Keratinocyte (primary cell): ENCODE measurements at regions not wholly inside any gene's neighbourhood (a gene's known extent, or its start where the extent isn't known, plus 50 kb on each side); places are given as distances from the start of the nearest gene placed in this dataset.

Experiments
- DNase-seq: peaks from one replicate; pipeline ENCODE4 v3.0.0-alpha.2; 2011; ENCODE audit warnings: low read depth, missing footprints, low spot score
- FAIRE-seq: peaks from 2 replicates; lab custom pipeline; 2011; peaks lifted over from hg19 to GRCh38; lab: Jason Lieb, UNC
- H2AFZ ChIP-seq: 2 replicates; pipeline ENCODE4 v1.6.0; 2012; ENCODE audit warnings: low read length, control low read depth, inconsistent platforms; ENCODE audit not compliant: control insufficient read depth
- H3K27ac ChIP-seq: 2 replicates; pipeline ENCODE4 v1.5.1; 2011; ENCODE audit warnings: low read length; ENCODE audit not compliant: control insufficient read depth, insufficient read depth
- H3K27me3 ChIP-seq: 3 replicates; pipeline ENCODE4 v1.6.0; 2011; ENCODE audit warnings: low read length; ENCODE audit not compliant: control insufficient read depth, insufficient read depth; ENCODE audit errors: extremely low read depth
- H3K36me3 ChIP-seq, 2 experiments: 2 replicates in 1 of 2; 3 replicates in 1 of 2; pipeline ENCODE4 v1.5.1; 2011; ENCODE audit warnings: low read length in 2 of 2, mild to moderate bottlenecking in 1 of 2; ENCODE audit not compliant: control insufficient read depth in 2 of 2, insufficient read depth in 2 of 2; ENCODE audit errors: extremely low read depth in 1 of 2
- H3K4me1 ChIP-seq: 3 replicates; pipeline ENCODE4 v1.5.1; 2011; ENCODE audit warnings: low read length; ENCODE audit not compliant: control insufficient read depth, insufficient read depth; ENCODE audit errors: extremely low read depth
- H3K4me2 ChIP-seq: 3 replicates; pipeline ENCODE4 v1.6.0; 2011; ENCODE audit warnings: low read depth, low read length; ENCODE audit not compliant: control insufficient read depth, insufficient read depth; ENCODE audit errors: extremely low read depth
- H3K4me3 ChIP-seq, 3 experiments: fragments of 200-600 bp in 1 of 3; sonication (generic) in 1 of 3; 2 replicates in 2 of 3; 3 replicates in 1 of 3; pipeline ENCODE4 v1.5.1; 2011 to 2016; ENCODE audit warnings: low read length in 3 of 3, mild to moderate bottlenecking in 3 of 3, control low read depth in 2 of 3, inconsistent platforms in 1 of 3, low read depth in 1 of 3, mixed read lengths in 1 of 3, mixed run types in 1 of 3, moderate library complexity in 1 of 3; ENCODE audit not compliant: control insufficient read depth in 2 of 3, insufficient read depth in 2 of 3; ENCODE audit errors: extremely low read depth in 1 of 3
- H3K79me2 ChIP-seq: 2 replicates; pipeline ENCODE4 v1.6.0; 2012; ENCODE audit warnings: low read length; ENCODE audit not compliant: control insufficient read depth, insufficient read depth
- H3K9ac ChIP-seq: 3 replicates; pipeline ENCODE4 v1.6.0; 2011; ENCODE audit warnings: low read length; ENCODE audit not compliant: control insufficient read depth, insufficient read depth; ENCODE audit errors: extremely low read depth
- H3K9me1 ChIP-seq: 3 replicates; pipeline ENCODE4 v1.6.0; 2011; ENCODE audit warnings: low read length; ENCODE audit not compliant: control insufficient read depth, insufficient read depth; ENCODE audit errors: extremely low read depth
- H3K9me3 ChIP-seq: 2 replicates; pipeline ENCODE4 v1.5.1; 2012; ENCODE audit warnings: low read depth, low read length; ENCODE audit not compliant: control insufficient read depth
- H4K20me1 ChIP-seq: 3 replicates; pipeline ENCODE4 v1.6.0; 2011; ENCODE audit warnings: low read length; ENCODE audit not compliant: control insufficient read depth, insufficient read depth; ENCODE audit errors: extremely low read depth
- EZH2 ChIP-seq: IDR thresholded peaks from one replicate; pipeline ENCODE4 v1.6.1; 2012; ENCODE audit warnings: inconsistent platforms, mild to moderate bottlenecking, low read length, moderate library complexity
- dilution Hi-C: fragments of 300-500 bp; cut with MboI; formaldehyde crosslinking; loops from one replicate; pipeline ENCODE4 v1.7.0; 2020; ENCODE audit warnings: low sequenced_read_pairs; ENCODE audit not compliant: extremely low pct_ligation_motif_present
- TF ChIP-seq, protein P1 (sequence below), 3 experiments: IDR thresholded peaks in 1 of 3; conservative IDR thresholded peaks in 1 of 3; optimal IDR thresholded peaks in 1 of 3; 2 replicates in 2 of 3; 3 replicates in 1 of 3; pipeline versions ENCODE3 to v1.5.1; 2011; ENCODE audit warnings: low read length in 3 of 3, mild to moderate bottlenecking in 3 of 3, moderate library complexity in 2 of 3, control low read depth in 1 of 3, inconsistent platforms in 1 of 3; ENCODE audit not compliant: insufficient read depth in 2 of 3; ENCODE audit errors: extremely low read depth in 1 of 3

DNA sequence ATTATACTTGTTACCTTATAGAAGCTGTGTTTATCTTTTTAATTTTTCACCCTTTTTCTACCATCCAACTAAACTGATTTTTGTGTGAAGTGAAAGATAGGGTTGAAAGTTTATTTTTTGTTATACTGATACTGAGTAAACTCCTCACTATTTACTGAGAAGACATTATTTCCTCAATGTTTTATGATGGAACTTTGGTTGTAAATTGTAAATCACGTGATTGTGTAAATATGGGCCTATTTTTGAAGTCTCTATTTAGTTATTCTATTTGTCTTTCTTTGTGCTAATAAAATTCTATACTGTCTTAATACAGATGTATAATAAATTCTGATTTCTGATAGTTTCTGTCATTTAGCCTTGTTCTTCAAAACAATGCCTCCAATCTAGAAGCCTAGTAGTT is 697.2 kb upstream of the SLC8A1 start:
- H4K20me1 ChIP-seq = no peaks in the 10 kb centered on the region
- no peak overlapping the region for H3K9ac ChIP-seq
- H3K79me2 ChIP-seq = no peaks in the 10 kb centered on the region
- dilution Hi-C loops = no loop called here
- DNase-seq (no peak), FAIRE-seq (no peak)
- no peak overlapping the region for H2AFZ ChIP-seq
- no peak overlapping the region for H3K4me3 ChIP-seq
- no peak overlapping the region for H3K27ac ChIP-seq
- no peaks in the 10 kb centered on the region for H3K36me3 ChIP-seq
- no peaks in the 10 kb centered on the region for H3K9me3 ChIP-seq
- no peak for TF ChIP-seq EZH2
- TF ChIP-seq, protein P1, sequence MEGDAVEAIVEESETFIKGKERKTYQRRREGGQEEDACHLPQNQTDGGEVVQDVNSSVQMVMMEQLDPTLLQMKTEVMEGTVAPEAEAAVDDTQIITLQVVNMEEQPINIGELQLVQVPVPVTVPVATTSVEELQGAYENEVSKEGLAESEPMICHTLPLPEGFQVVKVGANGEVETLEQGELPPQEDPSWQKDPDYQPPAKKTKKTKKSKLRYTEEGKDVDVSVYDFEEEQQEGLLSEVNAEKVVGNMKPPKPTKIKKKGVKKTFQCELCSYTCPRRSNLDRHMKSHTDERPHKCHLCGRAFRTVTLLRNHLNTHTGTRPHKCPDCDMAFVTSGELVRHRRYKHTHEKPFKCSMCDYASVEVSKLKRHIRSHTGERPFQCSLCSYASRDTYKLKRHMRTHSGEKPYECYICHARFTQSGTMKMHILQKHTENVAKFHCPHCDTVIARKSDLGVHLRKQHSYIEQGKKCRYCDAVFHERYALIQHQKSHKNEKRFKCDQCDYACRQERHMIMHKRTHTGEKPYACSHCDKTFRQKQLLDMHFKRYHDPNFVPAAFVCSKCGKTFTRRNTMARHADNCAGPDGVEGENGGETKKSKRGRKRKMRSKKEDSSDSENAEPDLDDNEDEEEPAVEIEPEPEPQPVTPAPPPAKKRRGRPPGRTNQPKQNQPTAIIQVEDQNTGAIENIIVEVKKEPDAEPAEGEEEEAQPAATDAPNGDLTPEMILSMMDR (optimal IDR thresholded peaks at IDR 0.05 in 1 of 3, IDR thresholded peaks at IDR 0.05 in 1 of 3, conservative IDR thresholded peaks at IDR 0.05 in 1 of 3; ENCODE audit: extremely low read depth in 1 of 3, insufficient read depth in 2 of 3, low read length in 3 of 3) = no peak
- no peaks in the 10 kb centered on the region for H3K27me3 ChIP-seq
- no peak overlapping the region for H3K4me2 ChIP-seq
- no peaks in the 10 kb centered on the region for H3K4me1 ChIP-seq
- no peaks in the 10 kb centered on the region for H3K9me1 ChIP-seq

DNA sequence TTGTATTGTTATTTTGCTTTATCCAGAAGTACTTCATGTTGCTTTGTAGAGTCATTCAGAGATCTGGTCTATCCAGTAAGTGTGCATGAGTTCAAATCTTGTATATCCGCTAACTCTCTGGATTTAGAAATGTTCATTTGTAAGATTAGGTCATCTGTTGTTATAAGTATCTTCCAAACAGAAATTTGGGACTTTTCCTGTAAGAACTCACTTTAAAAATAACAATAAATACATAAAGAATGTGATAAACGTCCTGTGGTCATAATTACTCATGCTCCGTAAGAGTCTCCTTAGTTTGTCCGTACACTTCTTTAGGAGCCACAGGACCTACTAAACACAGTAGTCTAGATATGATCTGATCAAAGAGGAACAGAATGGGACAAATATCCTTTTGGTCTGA is 699.9 kb upstream of the SLC8A1 start:
- FAIRE-seq (no peak), DNase-seq (no peak)
- Histone ChIP-seq H3K79me2 (no peaks in the 10 kb centered on the region), H3K27ac (no peak overlapping the region), H3K4me3 (no peak overlapping the region), H3K9me3 (no peaks in the 10 kb centered on the region), H4K20me1 (no peaks in the 10 kb centered on the region), H3K9ac (no peak overlapping the region), H3K4me1 (no peaks in the 10 kb centered on the region), H3K27me3 (no peaks in the 10 kb centered on the region), H2AFZ (no peak overlapping the region), H3K36me3 (no peaks in the 10 kb centered on the region), H3K4me2 (no peak overlapping the region), H3K9me1 (no peaks in the 10 kb centered on the region)
- TF ChIP-seq EZH2 = no peak
- TF ChIP-seq, protein P1 (optimal IDR thresholded peaks at IDR 0.05 in 1 of 3, IDR thresholded peaks at IDR 0.05 in 1 of 3, conservative IDR thresholded peaks at IDR 0.05 in 1 of 3; ENCODE audit: extremely low read depth in 1 of 3, insufficient read depth in 2 of 3, low read length in 3 of 3) = no peak
- dilution Hi-C loops = no loop called here
